ENCODE measurements at regions not wholly inside any gene's neighbourhood (a gene's known extent, or its start where the extent isn't known, plus 50 kb on each side); places are given as distances from the start of the nearest gene placed in this dataset.

- intact Hi-C loops (cut with DNase I) = no loop called here
- no peak for ATAC-seq
- no peak for DNase-seq
Measured at GRCh38 chr16:55039511-55039910, 108.8 kb downstream of the IRX5 start.

DNA sequence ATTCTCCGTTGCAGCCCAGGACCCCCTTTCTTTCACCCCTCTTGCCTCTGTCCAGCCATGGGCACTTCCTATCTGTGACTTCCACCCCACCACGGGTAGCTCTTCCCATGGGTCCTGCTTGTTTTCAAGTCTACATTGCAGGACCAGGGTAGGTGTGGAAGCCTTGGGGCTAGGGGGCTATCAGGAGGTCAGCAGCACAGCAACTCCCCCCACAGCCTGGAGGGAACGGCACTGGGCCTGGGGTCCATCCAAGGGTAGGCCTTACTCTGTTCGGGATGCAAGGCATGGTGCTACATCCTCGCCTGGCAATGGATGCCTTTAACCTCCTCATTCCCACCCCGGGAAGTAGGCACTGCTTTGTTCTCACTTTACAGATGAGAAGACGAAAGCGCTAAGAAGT, 109.3 kb downstream of the IRX5 start:
- ATAC-seq (no peak), DNase-seq (no peak)
- intact Hi-C loops (cut with DNase I) = no loop called here

GRCh38 chr16:55040366-55041086, 109.9 kb downstream of the IRX5 start:
- ATAC-seq = no peak
- no peak for DNase-seq
- intact Hi-C loops (cut with DNase I) = no loop called here

- intact Hi-C loops (cut with DNase I) = no loop called here
Measured at GRCh38 chr16:55041540-55042234, 111.0 kb downstream of the IRX5 start.

DNA sequence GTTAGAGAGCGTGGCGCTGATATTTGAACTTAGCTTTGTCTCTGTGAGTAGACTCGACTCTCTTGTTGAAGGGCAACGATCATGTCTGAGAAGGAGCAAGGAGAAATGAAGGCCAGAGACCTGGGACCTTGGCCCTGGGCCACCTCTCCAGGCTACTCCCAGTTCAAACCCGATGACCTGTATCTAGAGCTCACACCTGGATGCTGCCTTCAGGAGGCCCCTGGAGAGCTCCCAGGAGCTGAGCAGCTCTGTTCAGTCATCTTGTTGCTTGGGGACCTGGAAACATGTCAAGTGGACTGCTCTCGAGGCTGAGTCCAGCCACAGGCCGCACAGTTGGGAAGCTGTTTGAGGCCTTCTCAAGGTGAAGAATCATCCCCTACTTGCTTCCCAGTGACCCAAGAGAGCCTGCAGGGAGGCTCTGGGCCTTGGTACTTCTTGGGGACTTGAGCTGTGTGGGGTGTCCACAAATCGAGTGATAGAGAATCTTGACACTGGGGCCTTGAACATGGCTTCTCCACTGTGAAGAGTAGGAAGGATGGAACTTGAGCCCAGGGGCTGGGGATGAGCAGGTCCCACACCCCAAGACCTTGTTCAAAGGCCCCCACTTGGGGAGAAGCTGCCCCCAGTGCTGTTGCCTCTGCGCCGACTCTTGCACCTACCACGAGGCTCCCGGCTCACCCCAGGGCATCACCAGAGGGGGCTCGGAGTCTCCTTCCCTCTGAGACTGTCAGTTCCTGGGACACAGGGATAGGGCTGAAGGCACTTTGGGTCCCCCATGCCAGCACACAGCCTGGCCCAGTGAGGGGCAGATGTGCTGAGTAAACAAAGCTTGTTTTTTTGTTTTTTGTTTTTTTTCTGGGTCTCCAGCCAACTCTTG, 112.1 kb downstream of the IRX5 start:
- no peak for ATAC-seq
- intact Hi-C loops (cut with DNase I) = no loop called here
- DNase-seq = no peak

More at GRCh38 chr16:55041540-55042234, 111.0 kb downstream of the IRX5 start:
- DNase-seq (no peak), ATAC-seq (no peak)

DNA sequence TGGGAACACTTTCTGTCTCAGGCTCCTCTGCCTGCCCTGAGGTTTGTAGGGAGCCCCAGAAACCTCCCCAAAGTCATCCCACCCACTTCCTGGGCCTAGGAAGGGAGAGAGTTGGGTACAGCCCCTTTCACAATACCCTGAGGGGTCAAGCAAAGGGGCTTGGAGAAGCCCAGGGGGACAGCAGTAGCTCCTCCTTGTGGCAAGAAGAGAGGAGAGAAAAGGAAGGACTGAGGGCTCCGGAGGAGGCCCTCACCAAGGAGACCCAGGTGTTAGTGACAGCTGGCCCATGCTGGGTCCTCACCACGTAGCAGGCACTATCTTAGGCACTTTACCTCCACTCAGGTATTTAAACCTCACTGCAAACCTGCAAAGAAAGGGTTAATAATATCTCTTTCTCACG, 112.8 kb downstream of the IRX5 start:
- ATAC-seq = no peak
- intact Hi-C loops (cut with DNase I) = no loop called here
- DNase-seq = no peak

DNA sequence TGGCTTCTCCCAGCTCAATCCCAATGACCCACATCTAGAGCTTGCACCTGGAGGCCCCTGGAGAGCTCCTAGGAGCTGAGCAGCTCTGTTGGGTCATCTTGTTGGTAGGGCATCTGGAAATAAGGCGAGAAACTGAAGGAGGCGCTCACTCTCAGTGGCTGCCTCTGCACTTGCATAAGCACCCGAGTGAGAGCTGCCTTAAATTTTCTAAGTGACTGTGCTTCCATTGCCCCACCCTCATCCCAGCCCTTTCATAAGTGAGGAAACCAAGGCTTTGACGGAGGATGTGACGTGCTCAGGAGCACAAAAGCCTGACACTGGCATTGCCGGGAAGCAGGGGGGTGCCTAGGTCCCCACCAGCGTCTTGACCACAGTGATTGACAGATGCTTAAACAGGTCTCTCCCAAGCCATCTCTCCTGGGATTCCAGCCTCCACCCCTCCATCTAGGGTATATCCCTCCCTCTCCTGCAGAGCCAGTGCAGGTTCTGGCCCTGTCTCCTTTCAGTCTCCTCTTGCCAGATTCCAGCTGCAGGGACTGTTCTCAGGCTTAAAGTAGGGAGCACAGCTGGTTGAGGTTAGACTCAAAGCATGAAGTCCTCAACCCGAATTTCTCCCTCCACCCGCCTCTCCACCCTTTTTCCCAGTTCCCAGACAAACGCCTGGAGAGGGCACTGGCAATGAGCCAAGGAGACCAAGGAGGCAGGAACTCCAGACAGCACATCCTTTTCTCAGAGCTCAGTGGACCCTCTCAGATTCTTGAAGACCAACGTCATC, 113.7 kb downstream of the IRX5 start:
- DNase-seq (no peak), ATAC-seq (no peak)
- intact Hi-C loops (cut with DNase I) = no loop called here

GRCh38 chr16:55045329-55045728, 114.7 kb downstream of the IRX5 start:
- ATAC-seq (no peak), DNase-seq (no peak)
- intact Hi-C loops (cut with DNase I) = no loop called here

- ATAC-seq = no peak
- intact Hi-C loops (cut with DNase I) = no loop called here
- DNase-seq = no peak
Measured at GRCh38 chr16:55045756-55046460, 115.2 kb downstream of the IRX5 start.

DNA sequence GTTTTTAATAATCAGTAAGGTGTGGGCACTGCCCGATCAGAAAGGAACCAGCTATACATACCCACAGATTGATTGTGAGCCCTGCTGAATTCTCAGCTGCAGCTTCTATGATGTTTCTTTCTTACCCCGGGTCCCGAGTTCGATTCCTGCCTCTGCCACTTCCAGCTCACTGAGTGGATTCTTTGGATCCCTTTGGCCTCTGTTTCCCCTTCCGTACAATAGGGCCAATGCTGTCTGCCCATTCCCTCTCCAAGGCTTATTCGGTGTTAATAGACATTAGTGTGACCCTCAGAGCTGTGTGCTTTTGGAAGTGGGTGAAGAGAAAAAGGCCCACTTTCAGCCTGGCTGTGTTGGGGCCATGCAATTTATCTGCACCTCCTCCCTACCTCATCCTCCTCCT, 115.8 kb downstream of the IRX5 start:
- intact Hi-C loops (cut with DNase I) = no loop called here
- no peak for DNase-seq
- no peak for ATAC-seq

GRCh38 chr16:55046916-55047315, 116.3 kb downstream of the IRX5 start:
- intact Hi-C loops (cut with DNase I) = no loop called here
- DNase-seq = no peak
- ATAC-seq = no peak

DNA sequence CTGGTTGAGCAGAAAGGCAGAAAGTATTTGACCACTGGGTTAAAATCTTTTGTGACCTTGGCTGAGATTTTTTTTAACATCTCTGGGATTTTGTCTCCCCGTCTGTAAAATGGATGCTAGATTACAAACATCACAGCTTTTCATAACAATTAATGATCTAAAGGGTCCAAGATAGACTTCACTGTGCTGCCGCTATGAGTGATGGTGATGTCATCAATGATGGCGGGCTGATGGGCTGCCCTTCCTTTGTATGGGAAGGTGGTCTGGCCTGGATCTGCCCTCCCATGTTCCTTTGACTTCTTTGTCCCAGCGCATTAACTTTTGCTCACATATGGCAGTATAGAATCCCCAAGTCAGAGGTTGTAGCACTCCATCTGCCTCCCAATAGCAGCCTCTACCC, 116.7 kb downstream of the IRX5 start:
- ATAC-seq = no peak
- intact Hi-C loops (cut with DNase I) = no loop called here
- DNase-seq = no peak

GRCh38 chr16:55047903-55048497, 117.3 kb downstream of the IRX5 start:
- no peak for ATAC-seq
- no peak for DNase-seq
- intact Hi-C loops (cut with DNase I) = no loop called here

- no peak for ATAC-seq
- no peak for DNase-seq
- intact Hi-C loops (cut with DNase I) = no loop called here
Measured at GRCh38 chr16:55048745-55049144, 118.1 kb downstream of the IRX5 start.

DNA sequence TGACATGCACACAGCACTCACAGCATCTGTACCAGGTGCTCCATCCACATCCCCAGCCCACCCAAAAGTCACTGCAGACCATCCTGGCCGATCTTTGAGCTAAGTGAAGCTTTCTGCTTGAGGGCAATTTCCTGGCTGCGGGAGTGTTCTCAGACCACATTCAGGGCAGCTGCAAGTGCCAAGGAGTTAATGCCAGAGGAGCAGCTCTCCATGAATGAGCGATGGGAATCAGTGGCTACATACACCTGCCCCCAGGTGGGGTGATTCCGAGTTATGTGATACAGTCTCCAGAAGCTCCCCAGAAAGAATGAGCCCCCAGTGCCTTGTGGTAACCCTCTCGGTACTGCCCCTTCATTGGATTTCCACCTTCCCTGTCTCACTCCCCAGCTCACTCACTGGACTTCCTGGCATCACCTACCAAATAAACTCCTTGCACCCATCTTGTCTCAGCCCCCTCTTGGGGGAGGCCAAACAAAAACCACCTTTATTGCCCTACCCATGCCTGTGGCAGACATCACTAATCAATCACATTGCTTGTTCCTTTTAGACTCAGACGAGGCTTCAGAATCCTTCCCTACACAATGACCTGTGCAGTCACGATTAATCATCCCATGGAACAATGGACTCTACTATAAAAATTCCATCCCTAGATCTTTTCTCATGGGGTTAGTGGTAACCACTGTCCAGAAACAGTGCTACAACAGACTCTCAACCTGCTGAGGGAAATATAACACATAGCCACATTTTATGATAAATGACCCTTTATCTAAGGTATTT, 121.1 kb downstream of the IRX5 start:
- intact Hi-C loops (cut with DNase I) = no loop called here
- ATAC-seq (no peak), DNase-seq (no peak)

DNA sequence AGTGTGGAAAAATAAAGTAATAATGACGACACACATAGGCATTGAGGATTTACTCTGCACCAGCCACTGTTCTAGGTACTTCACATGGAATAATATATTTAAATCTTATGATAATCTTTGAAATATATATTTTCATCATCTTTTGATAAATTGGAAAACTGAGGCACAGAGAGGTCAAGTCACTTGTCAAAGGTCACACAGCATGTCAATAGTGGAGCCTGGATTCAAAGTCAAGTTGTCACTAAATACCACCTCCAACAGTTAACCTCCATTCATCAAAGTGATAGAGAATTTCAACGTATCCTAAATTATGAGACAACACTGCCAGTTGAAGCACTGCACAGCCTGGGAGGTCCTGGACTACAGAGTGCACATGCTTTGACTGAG, 121.7 kb downstream of the IRX5 start:
- DNase-seq (no peak), ATAC-seq (no peak)
- intact Hi-C loops (cut with DNase I) = no loop called here

DNA sequence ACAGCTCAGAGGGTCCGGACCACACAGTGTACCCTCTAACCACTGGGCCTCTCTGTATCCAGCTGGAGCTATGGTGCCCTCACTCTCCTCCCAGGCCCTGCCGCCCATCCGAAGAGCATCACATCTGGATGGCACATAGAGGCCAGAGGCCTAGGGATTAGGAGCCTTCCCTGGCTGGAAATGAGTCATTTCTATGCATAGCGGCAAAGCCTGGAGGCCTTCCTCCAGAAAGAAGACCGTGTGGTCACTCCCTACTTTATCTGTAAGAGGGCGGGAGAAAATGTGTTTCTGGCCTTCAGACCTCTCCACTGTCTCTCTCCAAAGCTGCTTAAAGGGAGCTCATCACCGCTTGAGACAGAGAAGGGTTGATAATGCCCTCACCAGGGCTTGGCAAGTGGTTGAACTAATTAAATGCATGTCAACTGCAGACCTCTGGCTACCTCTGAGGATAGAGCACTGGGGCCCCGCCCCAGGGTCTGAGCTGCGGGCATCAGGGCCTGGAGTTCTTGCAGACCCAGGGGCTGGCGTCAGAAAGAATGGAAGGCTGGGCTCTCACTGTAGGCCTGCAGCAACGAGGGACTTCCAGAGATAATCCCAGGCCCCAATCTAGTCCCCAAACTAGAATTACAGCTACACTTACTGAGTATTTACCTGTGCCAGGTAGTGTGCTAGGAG, 122.2 kb downstream of the IRX5 start:
- intact Hi-C loops (cut with DNase I) = no loop called here
- DNase-seq (no peak), ATAC-seq (no peak)

Data from left cardiac atrium (tissue), 4 donors.